ENCODE measurements at regions not wholly inside any gene's neighbourhood (a gene's known extent, or its start where the extent isn't known, plus 50 kb on each side); places are given as distances from the start of the nearest gene placed in this dataset.
"Not testable (repeated sequence)": the region's sequence is repeated elsewhere in the genome, so short reads cannot be mapped to it uniquely, and the experiment has no call there.

- no peak for DNase-seq
These were observed 423.8 kb upstream of the CXADR start for GRCh38 chr21:17089091-17089491.

GRCh38 chr21:17101696-17102095, 411.1 kb upstream of the CXADR start:
- DNase-seq: no peak

GRCh38 chr21:17105932-17106331, 406.9 kb upstream of the CXADR start:
- no peak for DNase-seq

- DNase-seq: no peak
These were observed 398.8 kb upstream of the CXADR start for GRCh38 chr21:17114045-17114444.

GRCh38 chr21:17118638-17119384, 394.0 kb upstream of the CXADR start:
- no peak for DNase-seq

GRCh38 chr21:17119466-17120297, 393.2 kb upstream of the CXADR start:
- DNase-seq: no peak

- DNase-seq: not testable (repeated sequence)
These were observed 385.4 kb upstream of the CXADR start for GRCh38 chr21:17127395-17127794.

- DNase-seq: no peak
These were observed 384.7 kb upstream of the CXADR start for GRCh38 chr21:17128132-17128531.

GRCh38 chr21:17139159-17139558, 373.7 kb upstream of the CXADR start:
- DNase-seq: not testable (repeated sequence)

- no peak for DNase-seq
These were observed 373.1 kb upstream of the CXADR start for GRCh38 chr21:17139696-17140095.

- no peak for DNase-seq
These were observed 366.4 kb upstream of the CXADR start for GRCh38 chr21:17146426-17146825.

GRCh38 chr21:17159697-17160096, 353.1 kb upstream of the CXADR start:
- DNase-seq: no peak

- no peak for DNase-seq
These were observed 327.2 kb upstream of the CXADR start for GRCh38 chr21:17185674-17186073.

GRCh38 chr21:17189963-17190362, 322.9 kb upstream of the CXADR start:
- DNase-seq: no peak

GRCh38 chr21:17191346-17191993, 321.4 kb upstream of the CXADR start:
- DNase-seq: no peak

GRCh38 chr21:17195351-17195750, 317.5 kb upstream of the CXADR start:
- no peak for DNase-seq

- DNase-seq: no peak
These were observed 316.9 kb upstream of the CXADR start for GRCh38 chr21:17195976-17196375.

GRCh38 chr21:17196623-17197022, 316.2 kb upstream of the CXADR start:
- DNase-seq: no peak

GRCh38 chr21:17197996-17198395, 314.8 kb upstream of the CXADR start:
- DNase-seq: no peak

- DNase-seq: no peak
These were observed 312.6 kb upstream of the CXADR start for GRCh38 chr21:17200250-17200649.

GRCh38 chr21:17201741-17202260, 311.0 kb upstream of the CXADR start:
- no peak for DNase-seq

GRCh38 chr21:17214801-17215200, 298.0 kb upstream of the CXADR start:
- no peak for DNase-seq

GRCh38 chr21:17219050-17219449, 293.8 kb upstream of the CXADR start:
- not testable (repeated sequence) for DNase-seq

Measured in activated CD4-positive, alpha-beta T cell treated with anti-CD3 and anti-CD28 coated beads, Interleukin-2, amount 50 U/mL, for 4 hours (primary cell).